Tibial nerve (tissue), 4 donors: ENCODE measurements at regions not wholly inside any gene's neighbourhood (a gene's known extent, or its start where the extent isn't known, plus 50 kb on each side); places are given as distances from the start of the nearest gene placed in this dataset.

ENCODE experiments used
- EP300 ChIP-seq, 2 donors: sonication (generic); formaldehyde crosslinking; IDR thresholded peaks; one replicate each; pipeline ENCODE4 v1.6.1; 2017; ENCODE audit warnings: antibody characterized with exemption in 2 of 2, mild to moderate bottlenecking in 1 of 2
- POLR2A ChIP-seq, 2 donors: fragments of 450-650 bp; IDR thresholded peaks; one replicate each; pipeline ENCODE4 v1.6.1; 2017; ENCODE audit warnings: antibody characterized with exemption in 2 of 2, mild to moderate bottlenecking in 2 of 2, moderate library complexity in 2 of 2
- TF ChIP-seq, protein P1 (sequence below), 5 experiments: fragments of 200-600 bp in 3 of 5; fragments of 450-650 bp in 2 of 5; sonication (generic) in 3 of 5; IDR thresholded peaks; one replicate each; pipeline ENCODE4 v1.5.1; 2016 to 2019; ENCODE audit warnings: antibody characterized with exemption in 5 of 5, mild to moderate bottlenecking in 3 of 5, moderate library complexity in 2 of 5

DNA sequence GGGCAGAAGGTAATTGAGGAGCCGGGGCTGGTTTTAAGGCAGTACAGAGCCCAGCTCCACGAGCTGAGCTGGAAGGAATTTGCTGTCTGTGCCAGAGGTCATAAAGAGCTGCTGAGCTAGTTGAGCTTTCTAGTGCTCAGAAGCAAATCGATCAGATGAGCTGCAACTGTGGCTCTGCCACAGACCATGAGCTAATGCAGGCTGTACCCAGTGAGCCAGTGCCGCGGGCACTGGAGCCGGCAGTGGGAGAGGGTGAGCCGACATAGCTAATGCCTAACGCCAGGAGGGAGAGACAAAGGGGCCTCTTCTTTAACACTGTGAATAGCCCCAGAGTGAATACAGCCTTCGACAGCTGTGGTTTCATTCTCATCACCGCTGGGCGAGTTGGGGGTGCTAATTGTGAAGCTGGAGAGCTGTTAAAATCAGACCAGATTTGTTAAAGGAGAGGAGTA, 410.1 kb upstream of the TCF4 start:
- TF ChIP-seq, protein P1, sequence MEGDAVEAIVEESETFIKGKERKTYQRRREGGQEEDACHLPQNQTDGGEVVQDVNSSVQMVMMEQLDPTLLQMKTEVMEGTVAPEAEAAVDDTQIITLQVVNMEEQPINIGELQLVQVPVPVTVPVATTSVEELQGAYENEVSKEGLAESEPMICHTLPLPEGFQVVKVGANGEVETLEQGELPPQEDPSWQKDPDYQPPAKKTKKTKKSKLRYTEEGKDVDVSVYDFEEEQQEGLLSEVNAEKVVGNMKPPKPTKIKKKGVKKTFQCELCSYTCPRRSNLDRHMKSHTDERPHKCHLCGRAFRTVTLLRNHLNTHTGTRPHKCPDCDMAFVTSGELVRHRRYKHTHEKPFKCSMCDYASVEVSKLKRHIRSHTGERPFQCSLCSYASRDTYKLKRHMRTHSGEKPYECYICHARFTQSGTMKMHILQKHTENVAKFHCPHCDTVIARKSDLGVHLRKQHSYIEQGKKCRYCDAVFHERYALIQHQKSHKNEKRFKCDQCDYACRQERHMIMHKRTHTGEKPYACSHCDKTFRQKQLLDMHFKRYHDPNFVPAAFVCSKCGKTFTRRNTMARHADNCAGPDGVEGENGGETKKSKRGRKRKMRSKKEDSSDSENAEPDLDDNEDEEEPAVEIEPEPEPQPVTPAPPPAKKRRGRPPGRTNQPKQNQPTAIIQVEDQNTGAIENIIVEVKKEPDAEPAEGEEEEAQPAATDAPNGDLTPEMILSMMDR (IDR thresholded peaks at IDR 0.05) = no peak
- TF ChIP-seq POLR2A (IDR thresholded peaks at IDR 0.05) = no peak
- TF ChIP-seq EP300 (IDR thresholded peaks at IDR 0.05) = no peak
